ENCODE measurements at regions not wholly inside any gene's neighbourhood (a gene's known extent, or its start where the extent isn't known, plus 50 kb on each side); places are given as distances from the start of the nearest gene placed in this dataset.

DNA sequence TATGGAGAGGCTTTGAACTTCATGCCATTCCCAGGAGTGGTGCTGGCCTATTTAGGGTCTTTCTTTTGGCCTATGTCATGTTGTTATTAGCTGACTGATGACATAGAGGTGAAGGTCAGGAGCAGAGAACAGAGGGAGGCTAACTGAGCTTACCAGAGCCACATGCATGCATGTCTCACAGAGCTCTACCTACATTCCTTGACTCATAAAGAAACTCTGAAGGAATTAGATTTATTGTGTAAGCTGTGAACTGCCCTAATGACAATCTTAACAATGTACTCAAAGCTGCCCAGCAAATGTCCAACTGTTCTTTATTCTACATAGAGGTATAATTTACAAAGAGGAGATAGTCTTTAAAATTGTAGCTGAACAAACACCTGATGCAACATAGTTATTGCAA, 192.7 kb upstream of the CNR1 start:
- no peak for DNase-seq (ENCODE audit: low spot score)

DNA sequence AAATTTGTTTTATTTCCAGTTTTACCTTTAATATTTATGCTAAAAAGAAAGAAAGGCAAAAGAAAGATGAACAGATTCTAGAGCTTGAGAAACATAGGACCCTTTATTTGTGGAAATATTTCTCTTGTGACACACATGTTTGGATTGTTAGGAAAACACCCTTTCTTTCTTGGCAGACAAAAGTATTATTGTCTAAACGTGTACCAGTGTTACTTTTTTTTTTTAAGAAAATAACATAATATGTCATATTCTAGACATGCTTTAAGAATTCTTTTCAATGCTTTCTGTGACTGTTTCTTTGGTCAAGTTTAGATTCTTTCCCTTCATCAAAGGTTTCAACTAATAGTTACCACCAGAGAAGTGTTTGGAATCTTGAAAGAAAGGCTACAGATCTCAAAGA, 183.4 kb upstream of the CNR1 start:
- no peak for DNase-seq (ENCODE audit: low spot score)

GRCh38 chr6:88342336-88342735, 176.2 kb upstream of the CNR1 start:
- DNase-seq (ENCODE audit: low spot score), result no peak

DNA sequence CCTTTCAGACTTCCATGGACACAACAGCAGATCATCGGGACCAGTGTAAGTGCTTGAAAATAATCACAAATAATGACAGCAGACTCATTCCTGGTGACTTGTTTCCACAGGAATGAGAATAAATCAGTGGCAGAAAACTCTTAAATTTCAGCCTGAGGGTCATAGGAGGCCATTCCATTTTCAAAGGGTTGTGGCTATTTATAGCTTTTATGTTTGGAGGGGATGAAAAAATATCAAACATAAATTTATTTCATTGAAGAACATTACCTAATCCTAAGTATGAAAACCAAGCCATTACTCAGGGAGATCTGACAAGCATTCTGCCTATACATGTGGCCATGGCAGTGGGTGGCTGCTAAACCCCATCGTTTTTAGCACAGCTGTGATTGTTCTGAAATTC, 173.6 kb upstream of the CNR1 start:
- peak; percentile 40 for DNase-seq (ENCODE audit: low spot score)

DNA sequence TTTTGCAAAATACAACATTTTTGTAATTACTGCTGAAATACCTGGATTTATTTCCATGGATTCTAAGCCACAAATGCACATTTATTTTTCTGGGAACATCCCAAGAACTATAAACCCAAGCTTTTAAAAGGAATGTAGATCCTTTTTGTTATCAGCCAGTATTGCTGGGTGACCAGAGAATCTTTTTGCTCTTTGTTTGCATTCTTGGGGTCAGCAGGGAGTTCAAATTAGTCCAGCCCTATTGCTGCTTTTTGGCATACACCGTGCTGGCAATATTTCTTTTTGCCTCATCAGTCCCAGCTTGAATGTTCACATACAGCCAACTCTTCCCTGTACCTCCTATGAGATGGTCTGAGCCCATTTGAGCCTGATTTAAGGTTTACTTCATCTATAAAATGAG, 155.2 kb upstream of the CNR1 start:
- peak; percentile 51 for DNase-seq (ENCODE audit: low spot score)

GRCh38 chr6:88311561-88311960, 145.4 kb upstream of the CNR1 start:
- no peak for DNase-seq (ENCODE audit: low spot score)

GRCh38 chr6:88304520-88304919, 138.4 kb upstream of the CNR1 start:
- no peak for DNase-seq (ENCODE audit: low spot score)

DNA sequence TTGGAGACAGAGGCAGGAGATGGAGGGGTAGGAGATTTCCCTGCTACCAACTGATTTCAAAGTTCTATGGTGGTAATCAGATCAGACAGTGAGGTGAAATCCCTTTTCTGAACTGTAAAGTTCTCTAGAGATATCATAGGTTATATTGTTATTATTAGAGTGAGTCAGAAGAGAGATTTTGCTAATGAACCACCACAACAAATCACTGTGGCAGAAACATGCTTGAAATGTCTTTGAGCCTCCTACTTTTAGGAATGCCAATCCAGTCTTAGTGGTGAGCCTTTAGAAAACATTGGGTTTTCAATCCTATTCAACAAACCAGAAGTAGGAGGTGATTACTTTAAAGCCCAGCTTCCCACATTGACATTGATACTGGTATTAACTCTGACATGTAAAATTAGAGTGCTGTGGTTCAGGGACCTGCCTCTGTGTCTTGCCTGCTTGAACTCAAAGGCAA, 136.7 kb upstream of the CNR1 start:
- no peak for DNase-seq (ENCODE audit: low spot score)

GRCh38 chr6:88301888-88302768, 136.0 kb upstream of the CNR1 start:
- no peak for DNase-seq (ENCODE audit: low spot score)

GRCh38 chr6:88301256-88301655, 135.1 kb upstream of the CNR1 start:
- no peak for DNase-seq (ENCODE audit: low spot score)

DNA sequence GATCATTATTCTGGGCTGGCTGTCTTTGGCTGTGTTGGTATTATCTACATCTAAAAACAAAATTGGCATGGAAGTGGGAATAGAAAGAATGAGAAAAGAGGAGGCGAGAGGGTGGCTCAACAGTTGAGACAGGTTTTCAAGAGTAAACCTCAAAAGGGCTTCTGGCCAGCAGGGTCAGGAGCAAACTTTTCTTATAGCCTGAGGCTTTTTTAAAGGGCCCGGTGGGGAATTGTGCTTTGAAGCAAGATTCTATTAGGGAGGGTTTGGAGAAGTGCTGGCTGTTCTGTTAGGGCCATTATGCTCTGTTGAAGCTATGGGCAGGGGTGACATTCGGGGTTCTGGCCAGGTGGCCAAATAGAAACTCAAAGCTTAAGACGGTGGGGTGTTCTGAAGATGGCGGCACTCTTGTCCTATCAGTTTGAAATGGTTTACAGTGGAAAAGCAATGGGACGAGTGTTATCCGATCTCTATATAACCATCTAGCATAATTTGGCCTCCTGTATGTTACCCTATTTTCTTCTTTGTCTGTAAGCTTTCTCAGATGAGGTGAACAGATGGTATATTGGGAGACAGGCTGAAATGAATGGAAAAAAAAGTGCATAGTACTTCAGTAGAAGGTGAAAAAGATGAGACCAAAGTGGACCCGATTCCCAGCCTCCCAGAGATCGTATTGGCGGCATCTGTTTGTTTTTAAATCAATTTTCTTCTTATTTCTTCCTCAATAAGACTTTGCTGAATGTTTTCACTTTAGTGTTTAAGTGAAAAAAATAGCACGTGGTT, 132.1 kb upstream of the CNR1 start:
- no peak for DNase-seq (ENCODE audit: low spot score)

DNA sequence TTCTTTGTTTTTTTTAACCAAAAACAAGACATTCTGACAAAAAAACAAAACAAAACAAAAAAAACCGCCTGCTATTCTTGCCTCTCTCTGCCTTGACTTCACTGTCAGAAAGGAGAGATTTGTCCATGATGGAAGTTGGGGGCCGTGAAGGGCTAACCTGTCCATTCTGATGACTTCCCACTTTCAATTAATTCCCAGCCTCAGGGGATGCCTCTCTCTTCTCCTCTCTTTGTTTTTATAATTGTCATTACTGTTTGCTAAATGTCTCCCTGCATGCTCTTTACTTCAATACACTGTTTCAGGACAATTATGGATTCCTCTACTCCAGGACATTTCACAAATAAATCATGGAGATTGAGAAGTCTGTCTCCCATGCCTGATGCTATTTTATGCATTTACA, 130.5 kb upstream of the CNR1 start:
- DNase-seq (ENCODE audit: low spot score), result no peak

DNA sequence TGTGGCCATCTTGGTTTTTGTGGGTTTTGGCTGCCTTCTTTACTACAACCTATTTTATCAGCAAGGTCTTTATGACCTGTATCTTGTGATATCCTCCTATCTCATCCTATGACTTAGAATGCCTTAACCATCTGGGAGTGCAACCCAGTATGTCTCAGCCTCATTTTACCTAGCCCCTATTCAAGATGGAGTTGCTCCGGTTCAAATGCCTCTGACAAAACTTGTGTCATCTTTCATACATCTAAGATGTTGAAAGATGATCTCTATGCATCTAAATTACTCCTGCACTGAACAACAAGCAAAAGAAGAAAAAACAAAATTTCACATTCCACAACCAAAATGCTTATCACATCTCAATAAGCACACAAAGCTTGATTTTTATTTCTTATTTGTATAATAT, 129.5 kb upstream of the CNR1 start:
- DNase-seq (ENCODE audit: low spot score), result no peak

DNA sequence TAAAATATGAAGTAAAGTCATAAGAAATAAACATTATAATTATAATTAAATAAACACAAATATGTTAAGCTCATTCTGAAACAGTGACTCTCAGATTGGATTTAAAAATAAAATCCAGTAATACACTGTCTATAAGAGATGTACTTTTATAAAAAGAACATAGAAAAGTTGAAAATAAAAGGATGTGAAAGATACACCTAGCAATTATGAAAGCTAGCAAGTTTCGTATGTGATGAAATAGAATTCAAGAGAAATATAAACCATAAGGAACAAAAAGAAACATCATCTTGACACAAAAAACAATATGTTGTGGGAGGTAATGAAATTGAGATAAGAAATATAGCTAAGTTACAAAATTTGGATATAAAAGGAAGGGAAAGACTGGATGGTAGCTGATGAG, 128.6 kb upstream of the CNR1 start:
- DNase-seq (ENCODE audit: low spot score), result no peak

- DNase-seq (ENCODE audit: low spot score), result no peak
Measured at GRCh38 chr6:88290411-88290810, 124.3 kb upstream of the CNR1 start.

DNA sequence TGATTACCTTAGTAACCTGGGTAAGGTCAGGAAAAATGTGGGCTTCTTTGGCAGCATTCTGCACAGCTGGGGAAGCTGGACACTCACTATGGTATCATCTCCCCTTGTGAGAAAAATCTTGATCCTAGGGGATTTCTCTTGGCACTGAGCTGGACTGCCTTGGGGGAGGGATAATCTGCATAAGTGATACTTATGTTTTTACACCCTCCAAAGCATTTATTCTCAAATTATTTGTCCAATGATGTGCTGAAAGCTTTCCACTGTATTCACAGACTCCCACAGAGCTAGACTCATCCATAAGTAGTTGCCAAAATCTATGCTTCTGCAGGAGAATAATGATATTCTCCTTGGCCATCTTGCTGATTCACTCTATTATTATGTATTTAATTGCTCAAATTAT, 121.5 kb upstream of the CNR1 start:
- DNase-seq (ENCODE audit: low spot score), result no peak

DNA sequence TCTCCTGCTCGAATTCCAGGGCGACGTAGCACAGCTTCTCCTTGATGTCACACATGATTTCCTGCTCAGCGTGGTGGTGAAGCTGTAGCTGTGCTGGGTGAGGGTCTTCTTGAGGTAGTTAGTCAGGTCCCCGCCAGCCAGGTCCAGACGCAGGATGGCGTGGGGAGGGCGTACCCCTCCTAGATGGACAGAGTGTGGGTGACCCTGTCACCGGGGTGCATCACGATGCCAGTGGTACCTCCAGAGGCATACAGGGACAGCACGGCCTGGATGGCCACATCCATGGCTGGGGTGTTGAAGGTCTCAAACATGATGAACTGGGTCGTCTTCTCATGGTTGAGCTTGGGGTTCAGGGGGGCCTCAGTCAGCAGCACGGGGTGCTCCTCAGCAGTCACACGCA, 110.2 kb upstream of the CNR1 start:
- no peak for DNase-seq (ENCODE audit: low spot score)

DNA sequence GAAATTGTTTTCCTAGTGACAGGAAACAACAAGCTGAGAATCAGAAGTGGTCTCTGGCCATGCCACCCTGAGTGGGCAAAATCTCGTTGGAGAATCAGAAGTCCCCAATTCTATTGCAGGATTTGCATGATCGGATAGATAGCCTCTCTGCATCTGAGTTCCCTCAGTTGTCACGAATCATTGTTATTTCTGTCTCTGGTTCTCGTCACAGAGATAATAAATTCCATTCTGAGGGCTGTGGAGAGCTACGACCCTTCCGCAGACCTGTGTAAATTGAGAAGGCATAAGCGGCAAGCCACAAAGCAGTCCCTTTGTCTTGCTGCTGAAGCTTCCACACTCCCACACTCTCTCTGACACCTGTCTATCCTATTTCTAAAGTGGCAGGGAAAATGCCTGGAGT, 102.4 kb upstream of the CNR1 start:
- peak; percentile 23 for DNase-seq (ENCODE audit: low spot score)

DNA sequence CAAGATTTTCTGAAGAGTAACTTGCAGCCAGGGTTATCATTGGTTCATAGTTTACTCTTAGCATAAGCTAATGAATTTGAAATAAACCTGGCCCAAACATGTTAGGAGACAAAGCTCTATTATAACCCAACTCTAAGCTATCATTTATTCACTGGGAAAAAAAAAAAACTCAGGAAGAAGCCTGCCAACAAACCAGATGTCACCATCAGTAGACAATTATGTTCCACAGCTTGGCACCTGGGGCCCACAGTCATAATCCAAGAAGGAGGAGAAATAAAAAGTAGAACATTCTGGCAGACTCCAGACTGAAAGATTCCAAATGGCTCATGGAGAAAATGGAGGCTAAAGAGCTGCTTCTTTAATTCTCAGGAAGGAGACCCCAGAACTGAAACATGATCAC, 100.0 kb upstream of the CNR1 start:
- DNase-seq (ENCODE audit: low spot score), result no peak

DNA sequence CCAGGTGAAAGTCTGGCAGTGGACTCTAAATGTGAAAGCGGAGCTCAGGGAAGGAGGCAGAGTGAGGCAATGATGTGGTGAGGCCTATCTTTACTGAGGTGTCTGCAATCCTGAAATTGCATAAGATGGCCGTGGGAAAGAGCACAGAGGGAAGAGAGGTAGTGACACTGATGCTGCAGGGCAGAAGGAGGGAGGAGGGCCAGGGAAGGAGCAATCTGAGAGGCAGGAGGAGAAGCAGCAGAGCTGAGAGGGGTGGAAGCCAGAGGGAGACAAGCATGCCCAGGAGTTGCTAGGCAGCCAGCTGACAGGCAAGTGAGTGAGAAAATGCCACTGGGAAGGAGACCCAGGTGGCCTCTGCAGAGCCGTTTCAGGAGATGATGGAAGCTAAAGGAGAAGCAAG, 97.4 kb upstream of the CNR1 start:
- DNase-seq (ENCODE audit: low spot score), result no peak

DNA sequence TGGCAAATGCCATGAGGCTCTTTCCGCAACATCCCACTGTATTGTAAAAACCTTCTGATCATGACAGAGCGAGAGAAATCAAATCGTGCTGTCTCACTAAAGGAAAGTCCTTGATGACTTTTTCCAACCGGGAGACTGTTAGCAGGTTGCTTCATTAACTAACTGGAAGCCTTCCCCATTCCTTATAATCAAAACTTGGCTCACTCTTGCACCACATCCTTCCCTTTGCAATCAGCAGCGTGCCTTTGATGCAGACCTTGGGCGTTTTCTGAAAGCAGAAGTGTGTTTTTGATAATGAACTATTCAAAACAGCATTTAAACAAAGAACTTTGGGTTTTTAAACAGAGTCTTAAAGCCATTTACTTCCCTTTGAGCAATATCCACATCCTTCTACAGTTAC, 96.2 kb upstream of the CNR1 start:
- DNase-seq (ENCODE audit: low spot score), result peak; percentile 14

GRCh38 chr6:88251301-88251700, 85.2 kb upstream of the CNR1 start:
- DNase-seq (ENCODE audit: low spot score), result no peak

DNA sequence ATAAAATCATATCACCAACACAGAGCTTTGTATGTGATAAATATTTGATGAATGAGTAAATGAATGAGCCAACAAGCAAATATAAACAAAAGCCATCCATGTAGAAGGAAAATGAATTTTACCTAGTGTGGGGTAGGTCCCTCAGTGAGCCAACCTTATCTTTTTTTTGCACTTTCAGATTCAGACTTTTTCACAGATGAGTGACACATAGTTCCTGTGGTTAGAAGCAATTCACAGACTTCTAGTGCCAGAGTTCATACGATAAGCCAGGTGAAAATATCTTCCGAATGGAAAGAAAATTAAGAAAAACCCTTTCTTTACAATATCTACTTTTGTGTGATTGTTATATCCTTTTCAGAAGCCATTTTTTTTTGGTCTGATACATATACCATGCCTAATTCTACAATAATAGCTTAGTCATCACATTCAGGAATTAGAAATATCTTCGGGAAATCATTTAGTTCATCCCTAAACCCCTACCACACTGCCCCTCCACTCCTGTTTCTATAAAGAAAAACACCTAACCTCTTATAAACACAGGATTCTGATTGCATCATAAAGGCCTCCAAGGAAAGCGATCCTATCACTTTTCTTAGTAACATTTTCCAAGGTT, 82.7 kb upstream of the CNR1 start:
- no peak for DNase-seq (ENCODE audit: low spot score)

Data from umbilical cord (tissue), 1 donor.